GM12865 (cell line): ENCODE measurements at regions not wholly inside any gene's neighbourhood (a gene's known extent, or its start where the extent isn't known, plus 50 kb on each side); places are given as distances from the start of the nearest gene placed in this dataset.

Experiments used
- DNase-seq: peaks from one replicate; pipeline ENCODE4 v3.0.0; 2010; ENCODE audit warnings: low read depth
- H3K4me3 ChIP-seq: 2 replicates; pipeline ENCODE4 v1.5.1; 2011; ENCODE audit warnings: mild to moderate bottlenecking, low read depth, low read length, control low read depth
- CTCF ChIP-seq: IDR thresholded peaks from 2 replicates; pipeline ENCODE4 v1.5.1; 2011; ENCODE audit warnings: low read length, control low read depth, low read depth, inconsistent platforms; ENCODE audit not compliant: insufficient read depth; ENCODE audit errors: missing control alignments

DNA sequence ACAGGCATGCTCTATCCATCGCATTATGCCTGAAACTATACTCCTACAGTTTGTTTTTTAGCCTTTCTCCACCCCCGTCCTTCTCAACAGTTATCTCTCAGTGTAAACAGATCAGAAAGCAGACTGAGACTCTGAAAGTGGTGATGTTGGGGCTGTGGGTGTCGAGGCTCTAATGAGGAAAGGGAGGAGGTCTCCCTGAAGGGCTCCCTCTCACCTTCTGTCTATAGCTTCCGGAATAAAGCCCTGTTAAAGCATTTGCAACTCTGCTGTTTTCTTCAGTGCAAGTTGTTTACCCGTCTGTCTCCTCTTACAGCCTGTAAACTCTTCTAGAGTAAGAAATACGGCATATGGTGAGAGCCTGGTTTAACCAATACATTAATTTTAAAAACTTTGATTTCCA is 136.7 kb upstream of the SYT4 start:
- no peak for DNase-seq
- TF ChIP-seq CTCF = no peak
- no peak overlapping the region for H3K4me3 ChIP-seq

DNA sequence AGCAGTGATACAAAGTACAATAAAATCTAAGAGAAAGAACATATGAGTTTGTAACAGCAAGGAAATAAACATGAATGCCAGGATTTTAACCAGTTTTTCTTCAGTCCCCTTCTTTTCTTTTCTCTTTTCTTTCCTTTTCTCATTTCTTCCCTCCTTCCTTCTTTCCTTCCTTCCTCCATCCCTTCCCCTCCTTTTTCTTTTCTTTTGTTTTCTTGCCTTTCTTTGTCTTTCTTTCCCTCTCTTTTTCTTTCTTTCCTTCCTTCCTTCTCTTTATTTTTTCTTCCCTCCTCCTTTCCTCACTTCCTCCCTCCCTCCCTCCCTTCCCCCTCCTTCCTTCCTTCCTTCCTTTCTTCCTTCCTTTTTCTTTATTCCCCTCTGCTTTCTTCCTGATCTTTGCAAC is 142.8 kb upstream of the SYT4 start:
- DNase-seq = no peak
- TF ChIP-seq CTCF = no peak
- H3K4me3 ChIP-seq = no peak overlapping the region

DNA sequence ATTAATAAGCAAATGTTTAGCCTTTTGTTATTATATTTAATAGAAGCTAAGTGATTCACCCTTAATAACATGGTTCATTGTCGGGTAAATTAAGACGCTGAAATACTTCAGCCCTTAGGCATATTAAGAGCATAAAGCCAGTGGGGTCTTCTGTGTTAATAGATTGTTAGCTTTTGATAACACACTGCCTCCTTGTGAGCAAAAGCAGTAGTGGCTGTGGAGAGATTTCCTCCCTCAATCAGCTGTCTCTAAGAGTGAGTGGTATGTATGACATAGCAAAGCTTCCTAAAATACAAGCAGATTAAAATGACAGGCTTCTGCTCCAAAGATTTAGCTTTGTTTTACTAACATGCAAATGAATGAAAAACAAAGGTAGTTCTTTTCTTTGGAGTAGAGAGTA is 143.7 kb upstream of the SYT4 start:
- DNase-seq = no peak
- H3K4me3 ChIP-seq = no peak overlapping the region
- TF ChIP-seq CTCF = peak; percentile 15

- no peak for DNase-seq
- H3K4me3 ChIP-seq = no peak overlapping the region
- TF ChIP-seq CTCF = no peak
These were observed 145.2 kb upstream of the SYT4 start for GRCh38 chr18:43422518-43422917.

- no peak for TF ChIP-seq CTCF
- H3K4me3 ChIP-seq = no peak overlapping the region
- no peak for DNase-seq
These were observed 158.6 kb upstream of the SYT4 start for GRCh38 chr18:43435851-43436250.

- no peak overlapping the region for H3K4me3 ChIP-seq
- DNase-seq = no peak
- TF ChIP-seq CTCF = no peak
These were observed 164.8 kb upstream of the SYT4 start for GRCh38 chr18:43442131-43442530.

DNA sequence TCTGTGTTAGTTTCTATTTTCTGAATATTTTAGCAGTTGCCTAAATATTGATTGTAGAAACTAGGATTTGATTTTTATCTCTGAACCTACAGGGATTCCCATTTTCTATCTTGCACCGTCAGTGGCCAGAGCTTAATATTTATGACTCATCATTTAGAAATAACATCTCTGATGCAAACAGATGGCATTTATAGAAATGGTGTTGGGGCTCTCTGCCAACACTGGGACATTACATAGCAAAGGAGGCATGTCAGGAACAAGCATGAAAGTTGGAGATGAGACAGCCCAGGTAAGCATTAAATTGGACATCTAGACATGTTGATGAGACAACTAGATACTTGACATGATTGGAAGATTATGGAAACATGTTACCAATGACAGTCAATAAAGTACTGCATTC is 165.3 kb upstream of the SYT4 start:
- H3K4me3 ChIP-seq = no peak overlapping the region
- TF ChIP-seq CTCF = no peak
- DNase-seq = no peak
